Astrocyte of the hippocampus (primary cell): ENCODE measurements at regions not wholly inside any gene's neighbourhood (a gene's known extent, or its start where the extent isn't known, plus 50 kb on each side); places are given as distances from the start of the nearest gene placed in this dataset.

Experiments
- DNase-seq: peaks from one replicate; pipeline ENCODE4 v3.0.0; 2011; ENCODE audit warnings: low read depth, low spot score

- DNase-seq, result no peak
These were observed 104.6 kb downstream of the ADSS2 start for GRCh38 chr1:244346972-244347618.

DNA sequence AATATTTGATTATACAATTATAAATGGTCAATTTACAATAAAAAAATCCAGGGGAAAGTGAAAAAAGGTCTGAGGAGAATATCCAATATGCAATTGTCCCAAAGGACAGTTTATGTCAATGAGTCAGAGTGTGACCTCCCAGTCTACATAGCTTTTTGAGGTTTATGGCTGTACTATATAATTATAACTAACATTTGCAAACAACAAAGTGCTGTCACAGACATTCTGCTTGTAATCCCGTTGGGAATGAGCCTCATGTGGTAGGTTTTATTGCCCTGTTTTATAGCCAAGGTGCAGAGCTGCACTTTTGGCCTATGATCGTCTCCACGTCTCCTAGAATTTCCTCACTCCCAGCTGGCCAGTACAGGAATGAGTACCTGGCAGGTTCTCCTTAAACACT, 103.8 kb downstream of the ADSS2 start:
- no peak for DNase-seq

DNA sequence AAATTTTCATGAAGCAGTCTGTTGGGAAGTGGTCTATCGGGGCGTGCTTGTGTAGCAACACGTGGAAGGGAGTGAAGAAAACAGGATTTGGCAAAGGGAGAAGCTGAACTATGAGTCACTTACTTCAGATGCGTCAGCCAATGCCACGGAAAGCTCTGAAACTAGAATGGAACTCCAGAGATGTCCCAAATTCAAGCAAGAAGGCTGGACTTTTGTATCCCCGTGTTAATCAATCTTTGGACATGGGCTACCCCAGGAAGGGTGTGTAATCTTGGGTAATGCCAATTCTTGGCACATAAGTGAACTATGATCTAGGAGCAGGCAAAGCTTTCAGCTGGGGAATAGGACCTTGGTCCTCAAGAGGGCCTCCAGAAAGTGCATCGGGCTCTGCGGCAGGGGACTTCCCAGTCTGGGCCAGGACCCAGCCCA, 102.6 kb downstream of the ADSS2 start:
- DNase-seq, result peak; percentile 81

- no peak for DNase-seq
These were observed 102.1 kb downstream of the ADSS2 start for GRCh38 chr1:244349581-244350001.

DNA sequence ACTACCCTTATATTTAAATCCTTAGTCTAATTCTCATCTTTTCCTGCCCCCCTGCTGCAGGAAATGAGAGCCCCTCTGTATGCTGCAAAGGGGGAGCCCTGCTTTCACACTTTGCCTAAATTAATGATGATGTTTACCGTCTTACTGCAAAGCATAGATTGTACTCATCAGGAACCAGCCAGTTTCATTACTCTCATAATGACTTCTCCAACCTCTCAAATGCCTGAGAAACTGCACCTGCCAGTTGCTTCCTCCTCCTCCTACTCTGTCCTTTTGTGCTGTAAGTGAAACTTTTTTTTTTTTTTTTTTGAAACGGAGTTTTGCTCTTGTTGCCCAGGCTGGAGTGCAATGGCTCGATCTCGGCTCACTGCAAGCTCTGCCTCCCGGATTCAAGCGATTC, 101.7 kb downstream of the ADSS2 start:
- DNase-seq, result no peak

DNA sequence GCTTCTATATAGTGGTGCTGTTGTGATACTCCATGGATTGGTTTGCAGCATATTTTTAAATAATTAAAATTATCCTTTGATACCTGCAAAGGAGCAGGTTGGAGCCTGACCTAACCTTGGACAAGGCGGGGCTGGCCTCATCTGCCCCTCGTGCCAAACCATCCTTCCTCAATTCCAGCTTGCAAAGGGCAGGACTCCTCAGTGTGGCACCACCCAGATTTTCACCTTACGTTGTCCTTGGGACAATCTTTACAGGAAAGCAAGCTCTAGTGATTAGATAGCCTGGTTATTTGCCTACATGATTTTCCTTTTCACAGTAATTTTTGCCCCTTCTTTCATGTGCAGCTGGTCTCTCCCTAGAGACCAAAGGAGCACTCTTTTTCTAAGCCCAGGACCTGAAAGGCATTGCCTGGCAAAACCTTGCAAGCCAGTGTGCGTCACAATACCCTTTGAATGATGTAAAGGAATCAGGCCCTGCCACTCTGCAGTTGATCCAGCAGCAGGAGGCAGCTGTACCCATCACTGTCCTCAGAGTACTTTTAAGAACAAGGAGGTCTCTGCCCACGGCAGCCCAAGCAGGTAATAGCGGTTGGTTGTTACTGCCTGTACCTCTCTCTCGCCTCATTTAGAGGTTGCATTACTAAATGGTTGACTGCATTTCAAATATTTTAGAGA, 99.4 kb downstream of the ADSS2 start:
- no peak for DNase-seq

GRCh38 chr1:244353551-244354091, 98.1 kb downstream of the ADSS2 start:
- peak; percentile 85 for DNase-seq

DNA sequence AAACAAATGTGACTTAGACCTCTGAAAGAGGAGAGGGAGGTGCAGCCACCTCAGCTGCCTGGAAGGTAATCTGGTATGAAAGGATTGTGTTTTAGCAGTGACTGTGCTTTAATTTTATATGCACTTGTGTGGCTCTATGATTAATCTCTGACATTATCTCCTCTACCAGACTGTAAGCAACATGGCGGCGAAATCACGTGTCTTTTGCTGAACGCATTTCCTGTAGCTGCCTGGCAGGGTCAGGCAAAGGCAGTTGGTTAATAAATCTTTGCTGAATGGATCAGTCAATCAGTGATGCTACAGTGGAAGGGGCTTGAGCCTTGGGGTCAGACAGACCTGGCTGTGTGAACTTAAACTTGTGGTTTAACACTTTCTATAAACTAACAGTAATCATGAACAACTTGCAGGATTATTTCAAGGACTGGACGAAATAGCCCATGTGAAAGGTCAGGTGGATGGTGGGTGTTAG, 96.9 kb downstream of the ADSS2 start:
- DNase-seq, result no peak

DNA sequence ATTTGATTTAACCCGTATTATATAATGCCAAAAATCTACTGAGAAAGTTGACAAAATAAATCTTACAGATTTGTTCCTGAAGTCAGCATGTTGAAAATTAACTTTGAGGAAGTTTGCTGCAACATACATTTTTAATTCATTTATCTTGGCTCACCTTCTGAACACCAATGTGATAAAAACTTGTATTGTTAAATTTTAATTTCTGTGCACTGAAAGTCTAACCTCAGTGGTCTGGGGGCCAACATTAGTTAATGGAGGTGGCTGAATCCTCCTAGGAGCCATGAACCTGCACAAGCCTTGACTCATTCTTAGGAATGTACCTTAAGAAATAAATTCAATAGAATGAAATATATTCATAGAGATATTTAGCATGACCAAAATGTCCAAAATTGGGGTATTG, 95.3 kb downstream of the ADSS2 start:
- no peak for DNase-seq
